ENCODE measurements at regions not wholly inside any gene's neighbourhood (a gene's known extent, or its start where the extent isn't known, plus 50 kb on each side); places are given as distances from the start of the nearest gene placed in this dataset.
"Not testable (repeated sequence)": the region's sequence is repeated elsewhere in the genome, so short reads cannot be mapped to it uniquely, and the experiment has no call there.

- DNase-seq = not testable (repeated sequence)
Observed at GRCh38 chr1:149700677-149701567, 81.6 kb upstream of the FCGR1A start.

GRCh38 chr1:149708192-149708853, 74.2 kb upstream of the FCGR1A start:
- not testable (repeated sequence) for DNase-seq

- not testable (repeated sequence) for DNase-seq
Observed at GRCh38 chr1:149711651-149712050, 70.8 kb upstream of the FCGR1A start.

- DNase-seq = not testable (repeated sequence)
Observed at GRCh38 chr1:149712154-149712927, 70.2 kb upstream of the FCGR1A start.

GRCh38 chr1:149713513-149713912, 69.0 kb upstream of the FCGR1A start:
- DNase-seq = not testable (repeated sequence)

- DNase-seq = not testable (repeated sequence)
Observed at GRCh38 chr1:149713952-149714351, 68.5 kb upstream of the FCGR1A start.

- not testable (repeated sequence) for DNase-seq
Observed at GRCh38 chr1:149724618-149725302, 57.7 kb upstream of the FCGR1A start.

- not testable (repeated sequence) for DNase-seq
Observed at GRCh38 chr1:149726688-149727087, 55.8 kb upstream of the FCGR1A start.

- DNase-seq = not testable (repeated sequence)
Observed at GRCh38 chr1:149728598-149728997, 53.9 kb upstream of the FCGR1A start.
